C4-2B (cell line): ENCODE measurements at regions not wholly inside any gene's neighbourhood (a gene's known extent, or its start where the extent isn't known, plus 50 kb on each side); places are given as distances from the start of the nearest gene placed in this dataset.

Experiments
- ZFX ChIP-seq: fragments of 450-650 bp; IDR thresholded peaks from 2 replicates; pipeline ENCODE4 v1.6.1; 2017
- TF ChIP-seq, protein P1 (sequence below): fragments of 450-650 bp; conservative IDR thresholded peaks from 2 replicates; pipeline ENCODE4 v1.5.1; 2017; ENCODE audit warnings: mild to moderate bottlenecking

DNA sequence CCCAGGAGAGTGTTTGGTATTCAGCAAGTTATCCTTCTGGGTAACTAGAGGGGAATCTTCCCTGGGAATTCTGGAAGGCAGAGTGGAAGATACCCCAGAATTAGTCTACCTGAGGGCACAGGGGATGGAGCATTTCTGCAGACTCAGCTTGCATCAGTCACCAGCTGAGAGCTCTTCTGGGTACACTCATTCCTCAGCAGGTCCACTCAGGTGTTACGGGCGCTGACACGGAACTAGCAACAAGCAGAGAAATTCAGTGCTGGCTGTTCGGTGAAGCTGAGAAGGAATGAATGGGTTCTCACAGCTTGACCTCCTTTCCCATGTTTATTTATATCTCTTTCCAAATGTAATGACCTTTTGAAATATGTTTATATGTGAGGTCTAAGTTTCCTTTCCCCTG is 106.0 kb upstream of the PNPLA4 start:
- TF ChIP-seq, protein P1, sequence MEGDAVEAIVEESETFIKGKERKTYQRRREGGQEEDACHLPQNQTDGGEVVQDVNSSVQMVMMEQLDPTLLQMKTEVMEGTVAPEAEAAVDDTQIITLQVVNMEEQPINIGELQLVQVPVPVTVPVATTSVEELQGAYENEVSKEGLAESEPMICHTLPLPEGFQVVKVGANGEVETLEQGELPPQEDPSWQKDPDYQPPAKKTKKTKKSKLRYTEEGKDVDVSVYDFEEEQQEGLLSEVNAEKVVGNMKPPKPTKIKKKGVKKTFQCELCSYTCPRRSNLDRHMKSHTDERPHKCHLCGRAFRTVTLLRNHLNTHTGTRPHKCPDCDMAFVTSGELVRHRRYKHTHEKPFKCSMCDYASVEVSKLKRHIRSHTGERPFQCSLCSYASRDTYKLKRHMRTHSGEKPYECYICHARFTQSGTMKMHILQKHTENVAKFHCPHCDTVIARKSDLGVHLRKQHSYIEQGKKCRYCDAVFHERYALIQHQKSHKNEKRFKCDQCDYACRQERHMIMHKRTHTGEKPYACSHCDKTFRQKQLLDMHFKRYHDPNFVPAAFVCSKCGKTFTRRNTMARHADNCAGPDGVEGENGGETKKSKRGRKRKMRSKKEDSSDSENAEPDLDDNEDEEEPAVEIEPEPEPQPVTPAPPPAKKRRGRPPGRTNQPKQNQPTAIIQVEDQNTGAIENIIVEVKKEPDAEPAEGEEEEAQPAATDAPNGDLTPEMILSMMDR = no peak
- TF ChIP-seq ZFX = no peak
